H9 (cell line): ENCODE measurements at regions not wholly inside any gene's neighbourhood (a gene's known extent, or its start where the extent isn't known, plus 50 kb on each side); places are given as distances from the start of the nearest gene placed in this dataset.

Experiments used
- DNase-seq: peaks from one replicate; pipeline ENCODE4 v3.0.0-alpha.2; 2017
- H2AFZ ChIP-seq: one replicate; pipeline ENCODE4 v1.6.1; 2013; ENCODE audit warnings: mild to moderate bottlenecking, low read length, control low read depth, moderate library complexity
- H2AK5ac ChIP-seq: 2 replicates; pipeline ENCODE4 v1.6.1; 2013; ENCODE audit warnings: low read length, control low read depth, mixed read lengths; ENCODE audit not compliant: insufficient read length
- H2BK120ac ChIP-seq: one replicate; pipeline ENCODE4 v1.6.1; 2013; ENCODE audit warnings: low read depth, mild to moderate bottlenecking, low read length, control low read depth, inconsistent platforms; ENCODE audit not compliant: poor library complexity, severe bottlenecking
- H2BK12ac ChIP-seq: 2 replicates; pipeline ENCODE4 v1.6.1; 2013; ENCODE audit warnings: low read length, control low read depth, mixed read lengths, low read depth; ENCODE audit not compliant: insufficient read length
- H2BK15ac ChIP-seq: 2 replicates; pipeline ENCODE4 v1.6.1; 2013; ENCODE audit warnings: low read depth, low read length, control low read depth
- H2BK20ac ChIP-seq: one replicate; pipeline ENCODE4 v1.6.1; 2013; ENCODE audit warnings: low read depth, mild to moderate bottlenecking, low read length, control low read depth, inconsistent platforms; ENCODE audit not compliant: poor library complexity, severe bottlenecking
- H2BK5ac ChIP-seq: 2 replicates; pipeline ENCODE4 v1.6.1; 2013; ENCODE audit warnings: low read length, control low read depth, mixed read lengths; ENCODE audit not compliant: insufficient read length
- H3K14ac ChIP-seq: 2 replicates; pipeline ENCODE4 v1.6.1; 2013; ENCODE audit warnings: low read length, control low read depth; ENCODE audit not compliant: insufficient read depth
- H3K18ac ChIP-seq: 2 replicates; pipeline ENCODE4 v1.6.1; 2013; ENCODE audit warnings: low read depth, mild to moderate bottlenecking, mixed read lengths, low read length, control low read depth; ENCODE audit not compliant: insufficient read length
- H3K23ac ChIP-seq: 2 replicates; pipeline ENCODE4 v1.6.1; 2013; ENCODE audit warnings: low read length, control low read depth, mixed read lengths, low read depth; ENCODE audit not compliant: insufficient read length
- H3K23me2 ChIP-seq: 2 replicates; pipeline ENCODE4 v1.6.1; 2013; ENCODE audit warnings: low read depth, mild to moderate bottlenecking, mixed read lengths, low read length, control low read depth; ENCODE audit not compliant: insufficient read length, poor library complexity, severe bottlenecking
- H3K27ac ChIP-seq: 2 replicates; pipeline ENCODE4 v1.5.1; 2013; ENCODE audit warnings: low read length, control low read depth, mixed read lengths, low read depth; ENCODE audit not compliant: insufficient read length
- H3K27me3 ChIP-seq: 2 replicates; pipeline ENCODE4 v1.6.1; 2013; ENCODE audit warnings: low read length, control low read depth, inconsistent platforms; ENCODE audit not compliant: insufficient read depth
- H3K4ac ChIP-seq: 2 replicates; pipeline ENCODE4 v1.6.1; 2013; ENCODE audit warnings: low read depth, mild to moderate bottlenecking, control low read depth, inconsistent platforms, low read length, moderate library complexity
- H3K4me1 ChIP-seq: 2 replicates; pipeline ENCODE4 v1.6.1; 2013; ENCODE audit warnings: low read length, control low read depth, inconsistent platforms; ENCODE audit not compliant: insufficient read depth
- H3K4me2 ChIP-seq: 2 replicates; pipeline ENCODE4 v1.6.1; 2013; ENCODE audit warnings: low read length, control low read depth, mixed read lengths; ENCODE audit not compliant: insufficient read length, insufficient read depth
- H3K56ac ChIP-seq: 2 replicates; pipeline ENCODE4 v1.6.1; 2013; ENCODE audit warnings: low read depth, mild to moderate bottlenecking, mixed read lengths, low read length, control low read depth; ENCODE audit not compliant: insufficient read length
- H3K79me1 ChIP-seq: 2 replicates; pipeline ENCODE4 v1.6.1; 2013; ENCODE audit warnings: low read depth, mild to moderate bottlenecking, moderate library complexity, low read length, control low read depth, inconsistent platforms; ENCODE audit not compliant: insufficient read depth, poor library complexity, severe bottlenecking
- H3K79me2 ChIP-seq: 2 replicates; pipeline ENCODE4 v1.6.1; 2013; ENCODE audit warnings: low read length, control low read depth, inconsistent platforms; ENCODE audit not compliant: insufficient read depth
- H3K9ac ChIP-seq: 2 replicates; pipeline ENCODE4 v1.6.1; 2013; ENCODE audit warnings: low read length, control low read depth, mixed read lengths; ENCODE audit not compliant: insufficient read length; ENCODE audit errors: extremely low read depth
- H3K9me3 ChIP-seq: one replicate; pipeline ENCODE4 v1.6.1; 2013; ENCODE audit warnings: low read depth, low read length, inconsistent platforms; ENCODE audit not compliant: control insufficient read depth
- H3T11ph ChIP-seq: one replicate; pipeline ENCODE4 v1.6.1; 2013; ENCODE audit warnings: mild to moderate bottlenecking, low read length, control low read depth, inconsistent platforms
- H4K20me1 ChIP-seq: one replicate; pipeline ENCODE4 v1.6.1; 2013; ENCODE audit not compliant: control insufficient read depth, insufficient read length, insufficient read depth
- H4K5ac ChIP-seq: 2 replicates; pipeline ENCODE4 v1.6.1; 2013; ENCODE audit warnings: low read depth, mild to moderate bottlenecking, mixed read lengths, low read length, control low read depth; ENCODE audit not compliant: insufficient read length
- H4K8ac ChIP-seq: replicated peaks from 2 replicates; pipeline ENCODE4 v1.6.1; 2013; ENCODE audit warnings: low read length, control low read depth, mixed read lengths, low read depth; ENCODE audit not compliant: insufficient read length
- H4K91ac ChIP-seq: 2 replicates; pipeline ENCODE4 v1.6.1; 2013; ENCODE audit warnings: low read depth, mild to moderate bottlenecking, moderate library complexity, mixed read lengths, low read length, control low read depth; ENCODE audit not compliant: insufficient read length
- H3K27ac Mint-ChIP-seq, 3 experiments: 2 replicates in 2 of 3; 3 replicates in 1 of 3; pipeline ENCODE4 v1.8.0; 2020 to 2021; ENCODE audit warnings: mixed read lengths in 3 of 3, mild to moderate bottlenecking in 1 of 3, moderate library complexity in 1 of 3
- H3K27me3 Mint-ChIP-seq: 2 replicates; pipeline ENCODE4 v1.8.0; 2021; ENCODE audit warnings: low read depth, mild to moderate bottlenecking, moderate library complexity, mixed read lengths
- H3K36me3 Mint-ChIP-seq, 3 experiments: 2 replicates in 2 of 3; 3 replicates in 1 of 3; pipeline ENCODE4 v1.8.0; 2020 to 2021; ENCODE audit warnings: low read depth in 3 of 3, mixed read lengths in 3 of 3; ENCODE audit not compliant: insufficient read depth in 1 of 3
- H3K4me1 Mint-ChIP-seq, 2 experiments: 2 replicates each; pipeline ENCODE4 v1.8.0; 2020; ENCODE audit warnings: mixed read lengths in 2 of 2
- H3K4me3 Mint-ChIP-seq, 2 experiments: 2 replicates in 1 of 2; 3 replicates in 1 of 2; pipeline ENCODE4 v1.8.0; 2020 to 2021; ENCODE audit warnings: mild to moderate bottlenecking in 2 of 2, mixed read lengths in 2 of 2, moderate library complexity in 1 of 2
- H3K9me3 Mint-ChIP-seq, 2 experiments: 2 replicates in 1 of 2; 3 replicates in 1 of 2; pipeline ENCODE4 v1.8.0; 2020; ENCODE audit warnings: mild to moderate bottlenecking in 2 of 2, mixed read lengths in 2 of 2, moderate library complexity in 1 of 2
- WGBS: extraction: QIAGEN DNeasy Blood & Tissue Kit; methylation state at CpG from one replicate; pipeline ENCODE4 v1.1.7; 2013; ENCODE audit warnings: missing lambda C conversion rate, low lambda C conversion rate, mixed read lengths; ENCODE audit not compliant: insufficient read length; ENCODE audit errors: extremely low coverage; 5-methylcytosine and 5-hydroxymethylcytosine counted together
- TF ChIP-seq, protein P1 (sequence below): fragments of 200-600 bp; sonication (generic); conservative IDR thresholded peaks from 3 replicates; pipeline ENCODE4 v1.8.0; 2021; ENCODE audit warnings: antibody characterized with exemption, mild to moderate bottlenecking

DNA sequence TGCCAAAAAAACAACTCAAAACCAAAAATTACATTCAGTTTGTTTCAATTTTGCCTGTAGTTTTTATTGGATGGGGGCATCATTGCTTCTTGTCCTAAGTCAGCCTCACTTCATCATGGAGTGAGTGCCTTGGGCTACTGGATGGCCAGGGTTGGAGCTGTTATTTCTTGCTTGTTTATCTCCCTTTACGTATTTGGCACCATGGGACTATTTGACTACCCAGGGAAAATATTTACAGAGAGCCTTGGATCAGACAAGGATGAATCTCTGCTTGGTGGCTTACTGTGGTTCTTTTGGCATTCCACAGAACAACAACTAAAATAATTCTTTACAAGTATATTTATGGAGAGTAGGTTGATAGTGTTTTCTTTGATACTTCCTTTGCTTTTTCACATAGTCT is 160.8 kb upstream of the SEL1L start:
- H3K27ac Mint-ChIP-seq: no peak overlapping the region
- peaks cover 13% of the 10 kb centered on the region for H3K27me3 Mint-ChIP-seq

More for the DNA sequence above, 160.8 kb upstream of the SEL1L start:
- no peak overlapping the region for H2BK20ac ChIP-seq
- H3K9me3 ChIP-seq: no peaks in the 10 kb centered on the region
- TF ChIP-seq, protein P1, sequence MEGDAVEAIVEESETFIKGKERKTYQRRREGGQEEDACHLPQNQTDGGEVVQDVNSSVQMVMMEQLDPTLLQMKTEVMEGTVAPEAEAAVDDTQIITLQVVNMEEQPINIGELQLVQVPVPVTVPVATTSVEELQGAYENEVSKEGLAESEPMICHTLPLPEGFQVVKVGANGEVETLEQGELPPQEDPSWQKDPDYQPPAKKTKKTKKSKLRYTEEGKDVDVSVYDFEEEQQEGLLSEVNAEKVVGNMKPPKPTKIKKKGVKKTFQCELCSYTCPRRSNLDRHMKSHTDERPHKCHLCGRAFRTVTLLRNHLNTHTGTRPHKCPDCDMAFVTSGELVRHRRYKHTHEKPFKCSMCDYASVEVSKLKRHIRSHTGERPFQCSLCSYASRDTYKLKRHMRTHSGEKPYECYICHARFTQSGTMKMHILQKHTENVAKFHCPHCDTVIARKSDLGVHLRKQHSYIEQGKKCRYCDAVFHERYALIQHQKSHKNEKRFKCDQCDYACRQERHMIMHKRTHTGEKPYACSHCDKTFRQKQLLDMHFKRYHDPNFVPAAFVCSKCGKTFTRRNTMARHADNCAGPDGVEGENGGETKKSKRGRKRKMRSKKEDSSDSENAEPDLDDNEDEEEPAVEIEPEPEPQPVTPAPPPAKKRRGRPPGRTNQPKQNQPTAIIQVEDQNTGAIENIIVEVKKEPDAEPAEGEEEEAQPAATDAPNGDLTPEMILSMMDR: no peak
- no peak overlapping the region for H2BK15ac ChIP-seq
- no peak overlapping the region for H4K8ac ChIP-seq
- Mint-ChIP-seq H3K4me1 (no peaks in the 10 kb centered on the region), H3K36me3 (no peaks in the 10 kb centered on the region; a peak in 1 of 7 replicates), H3K4me3 (no peak overlapping the region), H3K9me3 (no peaks in the 10 kb centered on the region)
- no peak overlapping the region for H3K18ac ChIP-seq
- H3K56ac ChIP-seq: no peak overlapping the region
- DNase-seq: no peak
- no peaks in the 10 kb centered on the region; the same call in 1 of the 2 replicates for H3K27me3 ChIP-seq
- H3K27ac ChIP-seq: no peak overlapping the region
- no peak overlapping the region for H3K9ac ChIP-seq
- WGBS: no CpG with 5 or more reads among the region's 1 CpG
- no peak overlapping the region for H3K23ac ChIP-seq
- no peak overlapping the region for H3T11ph ChIP-seq
- no peaks in the 10 kb centered on the region for H3K4me1 ChIP-seq
- H3K4me2 ChIP-seq: no peak overlapping the region
- H3K79me2 ChIP-seq: no peaks in the 10 kb centered on the region
- H4K91ac ChIP-seq: no peak overlapping the region
- no peak overlapping the region for H2AFZ ChIP-seq
- no peak overlapping the region for H2BK5ac ChIP-seq
- no peak overlapping the region for H2AK5ac ChIP-seq
- H3K79me1 ChIP-seq: no peaks in the 10 kb centered on the region
- H3K14ac ChIP-seq: no peak overlapping the region
- H4K5ac ChIP-seq: no peak overlapping the region
- no peak overlapping the region for H2BK12ac ChIP-seq
- H3K4ac ChIP-seq: no peak overlapping the region
- H2BK120ac ChIP-seq: no peak overlapping the region
- H3K23me2 ChIP-seq: no peaks in the 10 kb centered on the region
- no peaks in the 10 kb centered on the region for H4K20me1 ChIP-seq
